ENCODE measurements at regions not wholly inside any gene's neighbourhood (a gene's known extent, or its start where the extent isn't known, plus 50 kb on each side); places are given as distances from the start of the nearest gene placed in this dataset.

GRCh38 chr10:53619671-53620070 lies 847.1 kb upstream of the MBL2 start:
- TF ChIP-seq CTCF (IDR thresholded peaks at IDR 0.05) (no peak), HMGXB4 (CRISPR knock-in tag; IDR thresholded peaks at IDR 0.05; ENCODE audit: borderline replicate concordance) (no peak), REST (IDR thresholded peaks at IDR 0.05) (no peak), ESRRA (IDR thresholded peaks at IDR 0.05; ENCODE audit: borderline replicate concordance, low read length) (no peak), KDM5A (IDR thresholded peaks at IDR 0.05) (no peak), SREBF2 (IDR thresholded peaks at IDR 0.05) (no peak), USF2 (IDR thresholded peaks at IDR 0.05) (no peak)

Data from A549 (cell line).